A172 (cell line): ENCODE measurements at regions not wholly inside any gene's neighbourhood (a gene's known extent, or its start where the extent isn't known, plus 50 kb on each side); places are given as distances from the start of the nearest gene placed in this dataset.
"Not testable (repeated sequence)": the region's sequence is repeated elsewhere in the genome, so short reads cannot be mapped to it uniquely, and the experiment has no call there.

Experiments used
- DNase-seq: peaks from one replicate; pipeline ENCODE4 v3.0.0-alpha.2; 2015; ENCODE audit warnings: low spot score

DNA sequence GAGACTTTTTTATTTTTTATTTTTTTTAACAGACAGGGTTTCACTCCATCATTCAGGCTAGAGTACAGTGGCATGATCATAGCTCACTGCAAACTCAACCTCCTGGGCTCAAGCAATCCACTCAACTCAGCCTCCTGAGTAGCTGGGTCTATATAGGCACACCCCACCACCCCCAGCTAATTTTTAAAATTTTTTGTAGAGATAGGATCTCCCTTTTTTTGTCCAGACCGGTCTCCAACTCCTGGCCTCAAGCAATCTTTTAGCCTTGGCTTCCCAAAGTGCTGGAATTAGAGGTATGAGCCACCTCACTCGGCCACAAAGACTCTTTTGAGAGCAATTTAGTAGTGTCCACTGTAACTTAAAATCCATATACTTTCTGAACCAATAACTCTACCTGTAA lies 103.3 kb upstream of the DST start:
- DNase-seq, result no peak

- no peak for DNase-seq
Measured at GRCh38 chr6:56745081-56745480, 102.4 kb upstream of the DST start.

- DNase-seq, result no peak
Measured at GRCh38 chr6:56744528-56744927, 101.8 kb upstream of the DST start.

- no peak for DNase-seq
Measured at GRCh38 chr6:56742122-56742791, 99.6 kb upstream of the DST start.

- no peak for DNase-seq
Measured at GRCh38 chr6:56741472-56741871, 98.8 kb upstream of the DST start.

DNA sequence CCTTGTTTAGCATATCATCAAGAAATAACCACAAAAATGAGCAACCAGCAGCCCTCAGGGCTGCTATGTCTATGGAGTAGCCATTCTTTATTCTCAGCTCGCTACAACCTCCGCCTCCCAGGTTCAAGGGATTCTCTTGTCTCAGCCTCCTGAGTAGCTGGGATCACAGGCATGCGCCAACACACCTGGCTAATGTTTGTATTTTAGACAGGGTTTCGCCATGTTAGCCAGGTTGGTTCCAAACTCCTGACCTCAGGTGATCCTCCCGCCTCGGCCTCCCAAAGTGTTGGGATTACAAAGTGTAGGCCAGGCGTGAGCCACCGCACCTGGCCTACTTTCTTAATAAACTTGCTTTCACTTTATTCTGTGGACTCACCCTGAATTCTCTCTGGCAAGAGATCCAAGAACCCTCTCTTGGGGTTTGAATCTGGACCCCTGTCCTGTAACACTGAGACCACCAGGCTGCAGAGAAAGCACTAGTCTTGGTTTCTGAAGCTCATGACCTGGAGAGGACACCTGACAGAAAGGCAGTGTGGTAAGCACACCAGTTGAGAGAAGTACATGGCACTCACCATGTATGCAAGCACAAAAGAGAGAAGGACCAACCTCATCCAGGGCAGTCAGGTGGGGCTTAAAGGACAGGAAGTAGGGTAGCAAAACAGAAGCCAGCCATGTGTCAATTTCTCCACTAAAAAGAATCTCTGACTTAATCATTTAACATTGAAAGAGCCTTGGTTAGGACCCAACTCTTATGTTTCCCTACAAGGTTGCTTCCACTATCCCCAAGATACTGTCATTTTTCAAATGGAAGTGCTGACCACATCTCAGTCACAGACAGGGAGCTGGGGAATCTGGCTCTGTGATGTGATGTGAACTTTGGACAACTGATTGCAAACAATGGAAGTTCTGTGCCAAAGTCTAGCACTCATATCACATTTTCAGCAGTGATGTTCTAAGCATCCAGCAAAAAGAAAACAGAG lies 97.4 kb upstream of the DST start:
- no peak for DNase-seq

GRCh38 chr6:56736804-56737203 lies 94.1 kb upstream of the DST start:
- no peak for DNase-seq

DNA sequence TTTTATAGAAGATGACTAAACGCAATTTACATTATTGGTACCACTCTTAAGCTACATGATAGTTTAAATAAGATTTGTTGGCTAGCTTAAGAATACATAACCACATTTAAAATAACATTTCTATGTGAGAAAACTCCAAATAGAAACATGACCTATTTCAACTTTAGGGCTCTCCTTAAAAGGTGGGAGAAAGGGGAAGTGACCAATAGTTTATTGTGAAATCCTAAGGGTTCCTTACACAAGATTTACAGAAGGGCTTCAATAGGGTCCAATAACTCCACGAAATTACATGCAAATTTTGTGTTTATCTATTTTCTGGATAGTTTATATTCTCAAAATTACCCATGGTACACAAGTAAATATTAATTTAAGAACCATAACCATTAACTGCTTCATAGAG lies 91.6 kb upstream of the DST start:
- DNase-seq, result no peak

DNA sequence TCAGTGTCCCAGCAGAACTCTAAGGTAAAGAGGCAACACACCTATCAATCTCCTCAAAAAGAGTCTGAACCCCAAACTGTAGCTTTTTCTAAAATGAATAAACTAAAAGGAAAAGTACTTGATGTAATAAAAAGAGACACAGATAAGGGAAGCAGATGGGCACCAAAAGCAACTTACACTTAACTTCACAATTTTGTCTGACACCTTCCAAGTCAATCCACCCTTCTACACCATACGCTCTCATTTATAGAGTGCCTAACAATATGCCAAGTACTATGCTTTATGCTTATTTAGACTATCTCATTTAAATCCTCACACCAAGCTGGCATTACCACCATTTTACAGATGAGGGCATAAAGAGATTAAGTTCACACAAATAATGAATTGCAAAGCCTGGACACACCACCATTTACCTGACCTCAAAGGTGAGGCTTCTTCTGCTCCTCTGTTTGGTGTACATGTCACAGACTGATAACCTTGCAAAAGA lies 90.6 kb upstream of the DST start:
- DNase-seq, result no peak

GRCh38 chr6:56732517-56732916 lies 89.8 kb upstream of the DST start:
- DNase-seq, result no peak

GRCh38 chr6:56730663-56731529 lies 88.2 kb upstream of the DST start:
- DNase-seq, result peak; percentile 73

DNA sequence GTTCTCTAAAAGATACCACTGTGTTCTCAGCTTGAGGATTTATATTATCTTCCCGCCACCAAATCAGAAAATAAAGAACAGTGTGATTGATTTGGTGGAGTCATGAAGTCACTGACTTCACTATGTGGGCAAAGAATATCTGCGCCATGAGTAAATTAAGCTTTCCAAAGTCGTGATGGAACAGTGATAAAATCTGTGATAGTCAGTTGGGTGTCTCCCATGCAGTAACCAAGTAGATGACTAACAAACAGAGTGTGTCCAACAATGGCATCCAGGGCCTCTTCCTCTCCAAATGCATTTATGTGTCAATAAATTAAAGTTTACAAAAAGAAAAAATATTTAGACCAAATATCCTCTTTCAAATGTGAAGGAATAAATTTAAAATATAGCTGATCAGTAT lies 87.0 kb upstream of the DST start:
- peak; percentile 82 for DNase-seq

DNA sequence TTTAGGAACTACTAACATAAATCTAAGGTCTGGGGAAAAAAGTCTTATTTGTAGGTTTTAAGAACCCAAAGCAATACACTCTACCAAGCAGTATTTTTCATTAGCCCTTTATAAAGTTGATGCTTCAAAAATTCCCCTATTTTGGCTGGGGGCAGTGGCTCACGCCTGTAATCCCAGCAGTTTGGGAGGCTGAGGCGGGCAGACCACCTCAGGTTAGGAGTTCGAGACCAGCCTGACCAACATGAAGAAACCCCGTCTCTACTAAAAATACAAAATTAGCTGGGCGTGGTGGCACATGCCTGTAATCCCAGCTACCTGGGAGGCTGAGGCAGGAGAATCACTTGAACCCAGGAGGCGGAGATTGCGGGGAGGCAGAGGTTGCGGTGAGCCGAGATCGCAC lies 86.5 kb upstream of the DST start:
- not testable (repeated sequence) for DNase-seq

GRCh38 chr6:56727097-56727850 lies 84.6 kb upstream of the DST start:
- no peak for DNase-seq

DNA sequence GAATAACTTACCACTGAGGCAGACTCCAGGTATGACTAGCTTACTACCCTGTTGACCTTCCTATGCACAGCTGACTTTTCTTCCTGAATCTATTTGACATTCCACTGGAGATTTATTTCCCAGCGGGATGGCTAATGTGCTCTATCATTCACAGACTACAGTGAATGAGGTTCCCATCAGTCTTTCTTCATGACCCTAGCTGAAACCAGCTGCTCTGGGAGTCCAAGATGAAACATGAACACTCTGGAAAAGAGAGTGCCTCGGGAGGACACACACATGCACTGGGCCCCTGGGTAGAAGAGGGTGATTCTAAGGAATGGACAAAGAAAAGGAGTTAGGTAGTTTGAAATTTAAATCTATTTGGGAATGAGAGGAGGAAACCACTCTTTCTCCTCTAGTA lies 82.6 kb upstream of the DST start:
- no peak for DNase-seq

- DNase-seq, result no peak
Measured at GRCh38 chr6:56724455-56724854, 81.8 kb upstream of the DST start.

DNA sequence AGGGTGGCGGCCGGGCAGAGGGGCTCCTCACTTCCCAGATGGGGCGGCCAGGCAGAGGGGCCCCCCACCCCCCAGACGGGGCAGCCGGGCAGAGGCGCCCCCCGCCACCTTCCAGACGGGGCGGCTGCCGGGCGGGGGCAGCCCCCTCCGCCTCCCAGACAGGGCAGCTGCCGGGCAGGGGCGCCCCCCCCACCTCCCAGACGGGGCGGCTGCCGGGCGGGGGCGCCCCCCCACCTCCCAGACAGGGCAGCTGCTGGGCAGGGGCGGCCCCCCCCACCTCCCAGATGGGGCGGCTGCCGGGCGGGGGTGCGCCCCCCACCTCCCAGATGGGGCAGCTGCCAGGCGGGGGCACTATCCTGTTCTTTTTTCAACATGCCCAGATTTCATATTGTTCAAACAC lies 78.2 kb upstream of the DST start:
- no peak for DNase-seq

GRCh38 chr6:56720202-56720601 lies 77.5 kb upstream of the DST start:
- DNase-seq, result not testable (repeated sequence)

- DNase-seq, result peak; percentile 35
Measured at GRCh38 chr6:56719315-56720058, 76.8 kb upstream of the DST start.

DNA sequence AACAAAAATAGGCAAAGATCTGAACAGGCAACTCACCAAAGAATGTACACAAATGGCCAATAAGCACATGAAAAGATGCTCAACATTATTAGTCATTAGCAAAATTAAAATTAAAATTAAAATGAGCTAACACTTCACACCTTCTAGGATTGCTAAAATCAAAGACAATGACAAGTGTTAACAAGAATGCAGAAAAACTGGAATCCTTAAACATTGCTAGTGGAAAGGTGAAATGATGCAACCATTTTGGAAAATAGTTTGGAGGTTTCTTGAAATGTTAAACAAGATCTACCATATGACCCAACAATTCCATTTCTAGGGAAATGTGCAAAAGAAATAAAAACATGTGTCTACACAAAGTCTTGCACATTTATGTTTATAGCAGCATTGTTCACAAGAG lies 75.5 kb upstream of the DST start:
- no peak for DNase-seq

DNA sequence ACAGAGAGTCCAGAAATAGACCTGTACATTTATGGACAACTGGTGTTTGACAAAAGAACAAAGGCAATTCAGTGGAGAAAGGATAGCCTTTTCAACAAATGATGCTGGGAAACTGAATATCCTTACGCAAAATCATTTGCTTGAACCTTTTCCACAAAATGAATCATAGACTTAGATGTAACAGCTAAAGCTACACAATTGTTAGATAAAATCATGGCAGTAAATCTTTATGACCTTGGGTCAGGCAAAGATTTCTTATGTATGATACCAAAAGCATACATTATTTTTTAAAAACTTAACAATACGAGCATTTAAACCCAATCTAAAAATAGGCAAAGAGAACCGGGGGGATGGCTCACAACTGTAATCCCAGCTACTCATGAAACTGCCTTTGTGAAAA lies 73.5 kb upstream of the DST start:
- no peak for DNase-seq
